H1 (cell line): ENCODE measurements at regions not wholly inside any gene's neighbourhood (a gene's known extent, or its start where the extent isn't known, plus 50 kb on each side); places are given as distances from the start of the nearest gene placed in this dataset.

Experiments
- CBX5 ChIP-seq: fragments of 300-800, 300-1000 bp; sonication (generic); IDR thresholded peaks from 2 replicates; pipeline ENCODE4 v1.7.1; 2016; ENCODE audit warnings: antibody characterized with exemption, low read length, low read depth
- CEBPB ChIP-seq: IDR thresholded peaks from 2 replicates; pipeline ENCODE4 v1.6.1; 2012; ENCODE audit warnings: low read depth, low read length
- FOSL1 ChIP-seq: IDR thresholded peaks from 2 replicates; pipeline ENCODE4 v1.6.1; 2011; ENCODE audit warnings: mild to moderate bottlenecking, low read depth, low read length, moderate library complexity; ENCODE audit not compliant: insufficient read depth
- PHF8 ChIP-seq: fragments of 200-600 bp; sonication (generic); conservative IDR thresholded peaks from 2 replicates; pipeline ENCODE4 v1.7.1; 2012; ENCODE audit warnings: low read depth, mild to moderate bottlenecking, inconsistent platforms, low read length, moderate library complexity
- RBBP5 ChIP-seq: IDR thresholded peaks from 2 replicates; pipeline ENCODE4 v1.7.1; 2012; ENCODE audit warnings: low read depth, mild to moderate bottlenecking, inconsistent platforms, low read length, moderate library complexity, borderline replicate concordance
- RNF2 ChIP-seq: fragments of 200-900, 300-1000 bp; sonication (generic); IDR thresholded peaks from 2 replicates; pipeline ENCODE4 v1.7.1; 2016; ENCODE audit warnings: borderline replicate concordance, low read depth, mild to moderate bottlenecking, antibody characterized with exemption, low read length; ENCODE audit not compliant: poor library complexity, severe bottlenecking; ENCODE audit errors: missing control alignments
- SIRT6 ChIP-seq: IDR thresholded peaks from one replicate; pipeline ENCODE4 v1.7.1; 2012; ENCODE audit warnings: low read length, inconsistent platforms
- SRF ChIP-seq: IDR thresholded peaks from 2 replicates; pipeline ENCODE4 v1.6.1; 2011; ENCODE audit warnings: mild to moderate bottlenecking, low read depth, low read length, moderate library complexity
- TEAD4 ChIP-seq: IDR thresholded peaks from 2 replicates; pipeline ENCODE4 v1.6.1; 2012; ENCODE audit warnings: low read depth, low read length, inconsistent platforms, mixed read lengths

DNA sequence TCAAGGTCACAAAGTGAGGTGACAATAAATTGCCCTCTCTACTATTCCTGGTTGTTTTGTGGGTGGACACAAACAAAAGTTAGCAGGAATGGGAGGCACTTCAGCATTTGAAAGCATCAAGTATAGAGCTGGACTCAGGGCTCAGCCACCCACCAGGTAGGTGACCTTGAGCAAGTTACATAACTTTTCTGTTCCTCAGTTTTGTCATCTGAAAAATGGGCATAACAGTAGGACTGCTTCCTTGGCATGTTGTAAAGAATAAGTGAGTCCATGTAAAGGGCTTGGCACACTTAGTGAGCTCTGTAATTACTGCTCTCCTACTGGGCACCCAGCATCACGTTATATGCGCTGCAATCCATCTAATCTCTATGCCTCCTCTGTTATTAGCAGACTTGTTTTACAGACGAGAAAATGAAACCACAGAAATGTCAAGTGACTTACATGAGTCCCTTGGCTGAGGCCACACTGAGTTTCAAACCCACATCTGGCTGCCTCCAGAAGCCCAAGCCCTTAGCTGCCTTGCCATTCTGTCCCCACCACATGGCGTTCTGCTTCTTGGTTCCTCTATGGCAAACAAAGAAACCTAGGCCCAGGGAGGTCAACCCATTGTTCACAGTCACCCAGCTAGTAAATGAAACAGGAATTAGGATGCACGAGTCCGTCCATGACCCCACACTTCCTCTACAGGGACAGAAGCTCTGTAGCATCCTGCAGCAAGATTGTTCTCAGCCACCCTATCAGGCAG is 63.2 kb upstream of the SLC24A4 start (continued):
- TF ChIP-seq FOSL1 (no peak), RNF2 (no peak), SIRT6 (no peak), PHF8 (no peak), TEAD4 (no peak), CEBPB (no peak), SRF (no peak), CBX5 (no peak), RBBP5 (no peak)
